Upper lobe of left lung (tissue), 6 donors: ENCODE measurements at regions not wholly inside any gene's neighbourhood (a gene's known extent, or its start where the extent isn't known, plus 50 kb on each side); places are given as distances from the start of the nearest gene placed in this dataset.

Experiments
- ATAC-seq, 2 donors: fragments of 200-7000 bp; cut with Tn5 transposase; one replicate each; pipeline ENCODE4 v1.9.1; 2022; ENCODE audit warnings: mild to moderate bottlenecking in 2 of 2, moderate library complexity in 2 of 2; ENCODE audit not compliant: low FRiP score in 2 of 2
- DNase-seq, 2 donors: peaks; one replicate each; pipeline ENCODE4 v3.0.0-alpha.2; 2019 to 2020
- H3K27ac ChIP-seq, 4 donors: fragments of 200-600 bp; sonication (generic); one replicate each; pipeline ENCODE4 v1.5.1; 2016 to 2019
- H3K27me3 ChIP-seq, 4 donors: fragments of 200-600 bp; sonication (generic); one replicate each; pipeline ENCODE4 v1.5.1; 2017 to 2019
- H3K36me3 ChIP-seq, 4 donors: fragments of 200-600 bp; sonication (generic); one replicate each; pipeline ENCODE4 v1.5.1; 2016 to 2019
- H3K4me1 ChIP-seq, 4 donors: fragments of 200-600 bp; sonication (generic); one replicate each; pipeline ENCODE4 v1.5.1; 2018 to 2019
- H3K4me3 ChIP-seq, 4 donors: fragments of 200-600 bp; sonication (generic); one replicate each; pipeline ENCODE4 v1.5.1; 2017 to 2019; ENCODE audit warnings: mild to moderate bottlenecking in 2 of 4, moderate library complexity in 1 of 4
- H3K9me3 ChIP-seq, 4 donors: fragments of 200-600 bp; sonication (generic); one replicate each; pipeline ENCODE4 v1.5.1; 2018 to 2019
- EP300 ChIP-seq, 4 donors: sonication (generic); formaldehyde crosslinking; IDR thresholded peaks; one replicate each; pipeline ENCODE4 v1.5.1; 2017; ENCODE audit warnings: antibody characterized with exemption in 4 of 4, control low read depth in 2 of 4
- POLR2A ChIP-seq, 4 donors: fragments of 450-650 bp; IDR thresholded peaks; one replicate each; pipeline ENCODE4 v1.5.1; 2016 to 2017; ENCODE audit warnings: antibody characterized with exemption in 4 of 4, mild to moderate bottlenecking in 2 of 4
- POLR2AphosphoS5 ChIP-seq, 2 donors: sonication (generic); formaldehyde crosslinking; IDR thresholded peaks; one replicate each; pipeline ENCODE4 v1.5.1; 2017; ENCODE audit warnings: antibody characterized with exemption in 2 of 2
- WGBS, 2 donors: methylation state at CpG; one replicate each; pipeline ENCODE4 v1.1.5; 2017 to 2018; 5-methylcytosine and 5-hydroxymethylcytosine counted together
- TF ChIP-seq, protein P1 (sequence below), 6 experiments: fragments of 450-650 bp in 4 of 6; fragments of 200-600 bp in 2 of 6; sonication (generic) in 2 of 6; IDR thresholded peaks; one replicate each; pipeline ENCODE4 v1.5.1; 2016 to 2019; ENCODE audit warnings: antibody characterized with exemption in 6 of 6
- donor health status: DM: no; HTN: no; CAD: no; lungs with moderate emphysema.
- donor health status: DM: no; HTN: yes; CAD: no; lungs with severe emphysema.

GRCh38 chr5:29896646-29897045 lies 1296.8 kb upstream of the CDH6 start:
- Histone ChIP-seq H3K27ac (no peak overlapping the region), H3K4me3 (no peak overlapping the region), H3K4me1 (no peaks in the 10 kb centered on the region), H3K36me3 (no peaks in the 10 kb centered on the region), H3K27me3 (no peaks in the 10 kb centered on the region), H3K9me3 (no peaks in the 10 kb centered on the region)
- no peak for DNase-seq
- ATAC-seq = no peak
- WGBS, 2 donors = 56 to 59% methylated on average over 1 of the region's 1 CpG
- no peak for TF ChIP-seq POLR2AphosphoS5 (IDR thresholded peaks at IDR 0.05)
- TF ChIP-seq POLR2A (IDR thresholded peaks at IDR 0.05) = no peak
- TF ChIP-seq EP300 (IDR thresholded peaks at IDR 0.05) = no peak
- TF ChIP-seq, protein P1, sequence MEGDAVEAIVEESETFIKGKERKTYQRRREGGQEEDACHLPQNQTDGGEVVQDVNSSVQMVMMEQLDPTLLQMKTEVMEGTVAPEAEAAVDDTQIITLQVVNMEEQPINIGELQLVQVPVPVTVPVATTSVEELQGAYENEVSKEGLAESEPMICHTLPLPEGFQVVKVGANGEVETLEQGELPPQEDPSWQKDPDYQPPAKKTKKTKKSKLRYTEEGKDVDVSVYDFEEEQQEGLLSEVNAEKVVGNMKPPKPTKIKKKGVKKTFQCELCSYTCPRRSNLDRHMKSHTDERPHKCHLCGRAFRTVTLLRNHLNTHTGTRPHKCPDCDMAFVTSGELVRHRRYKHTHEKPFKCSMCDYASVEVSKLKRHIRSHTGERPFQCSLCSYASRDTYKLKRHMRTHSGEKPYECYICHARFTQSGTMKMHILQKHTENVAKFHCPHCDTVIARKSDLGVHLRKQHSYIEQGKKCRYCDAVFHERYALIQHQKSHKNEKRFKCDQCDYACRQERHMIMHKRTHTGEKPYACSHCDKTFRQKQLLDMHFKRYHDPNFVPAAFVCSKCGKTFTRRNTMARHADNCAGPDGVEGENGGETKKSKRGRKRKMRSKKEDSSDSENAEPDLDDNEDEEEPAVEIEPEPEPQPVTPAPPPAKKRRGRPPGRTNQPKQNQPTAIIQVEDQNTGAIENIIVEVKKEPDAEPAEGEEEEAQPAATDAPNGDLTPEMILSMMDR (IDR thresholded peaks at IDR 0.05) = no peak

DNA sequence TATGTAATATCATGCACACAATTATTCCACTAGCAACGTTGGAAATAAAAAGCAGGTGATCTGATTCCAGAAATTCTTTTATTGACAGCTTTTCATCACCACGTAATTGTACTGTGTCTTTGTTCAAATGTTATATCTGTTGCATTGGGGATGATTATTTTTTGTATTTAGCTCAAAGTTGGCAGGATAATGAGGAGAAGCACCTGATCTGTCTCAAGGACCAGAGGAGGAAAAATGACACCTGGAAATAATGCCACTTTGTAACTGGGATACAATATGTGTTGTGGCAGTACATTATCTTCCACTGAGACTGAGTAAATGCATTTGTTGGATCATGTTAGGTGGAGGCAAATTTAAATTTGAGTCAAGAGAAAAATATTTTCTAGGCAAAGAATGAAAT lies 1298.8 kb upstream of the CDH6 start:
- Histone ChIP-seq H3K27me3 (no peaks in the 10 kb centered on the region), H3K4me3 (no peak overlapping the region), H3K36me3 (no peaks in the 10 kb centered on the region), H3K4me1 (no peaks in the 10 kb centered on the region), H3K27ac (no peak overlapping the region), H3K9me3 (no peaks in the 10 kb centered on the region)
- DNase-seq = no peak
- no peak for ATAC-seq
- WGBS, 2 donors = 64 to 73% methylated on average over 2 of the region's 2 CpGs
- TF ChIP-seq EP300 (IDR thresholded peaks at IDR 0.05) (no peak), POLR2A (IDR thresholded peaks at IDR 0.05) (no peak), POLR2AphosphoS5 (IDR thresholded peaks at IDR 0.05) (no peak)
- TF ChIP-seq, protein P1 (IDR thresholded peaks at IDR 0.05) = no peak

GRCh38 chr5:29889051-29889450 lies 1304.4 kb upstream of the CDH6 start:
- DNase-seq (no peak), ATAC-seq (no peak)
- Histone ChIP-seq H3K4me1 (no peaks in the 10 kb centered on the region), H3K9me3 (no peaks in the 10 kb centered on the region), H3K4me3 (no peak overlapping the region), H3K36me3 (no peaks in the 10 kb centered on the region), H3K27ac (no peak overlapping the region), H3K27me3 (no peaks in the 10 kb centered on the region)
- WGBS, 2 donors = 88 to 90% methylated on average over 6 of the region's 6 CpGs
- TF ChIP-seq, protein P1 (IDR thresholded peaks at IDR 0.05) = no peak
- no peak for TF ChIP-seq POLR2A (IDR thresholded peaks at IDR 0.05)
- TF ChIP-seq POLR2AphosphoS5 (IDR thresholded peaks at IDR 0.05) = no peak
- TF ChIP-seq EP300 (IDR thresholded peaks at IDR 0.05) = no peak

DNA sequence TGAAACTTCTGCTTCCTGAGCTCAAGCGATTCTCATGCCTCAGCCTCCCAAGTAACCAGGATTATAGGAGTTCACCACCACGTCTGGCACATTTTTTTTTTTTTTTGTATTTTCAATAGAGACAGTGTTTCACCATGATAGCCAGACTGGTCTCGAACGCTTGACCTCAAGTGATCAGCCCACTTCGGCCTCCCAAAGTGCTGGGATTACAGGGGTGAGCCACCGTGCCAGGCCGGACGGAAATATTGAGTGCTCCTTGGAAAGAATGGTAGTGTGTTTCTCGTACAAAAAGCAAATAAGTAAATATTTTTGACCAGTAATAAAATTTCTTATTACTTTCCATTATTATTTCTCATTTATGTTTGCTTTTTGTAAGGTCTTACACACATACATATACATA lies 1307.9 kb upstream of the CDH6 start:
- Histone ChIP-seq H3K4me3 (no peak overlapping the region), H3K4me1 (no peaks in the 10 kb centered on the region), H3K36me3 (no peaks in the 10 kb centered on the region), H3K9me3 (no peaks in the 10 kb centered on the region), H3K27me3 (no peaks in the 10 kb centered on the region), H3K27ac (no peak overlapping the region)
- TF ChIP-seq, protein P1 (IDR thresholded peaks at IDR 0.05) = no peak
- TF ChIP-seq EP300 (IDR thresholded peaks at IDR 0.05) (no peak), POLR2A (IDR thresholded peaks at IDR 0.05) (no peak), POLR2AphosphoS5 (IDR thresholded peaks at IDR 0.05) (no peak)
- no peak for ATAC-seq
- no peak for DNase-seq
- WGBS, 2 donors = 87% methylated on average over 9 of the region's 9 CpGs

DNA sequence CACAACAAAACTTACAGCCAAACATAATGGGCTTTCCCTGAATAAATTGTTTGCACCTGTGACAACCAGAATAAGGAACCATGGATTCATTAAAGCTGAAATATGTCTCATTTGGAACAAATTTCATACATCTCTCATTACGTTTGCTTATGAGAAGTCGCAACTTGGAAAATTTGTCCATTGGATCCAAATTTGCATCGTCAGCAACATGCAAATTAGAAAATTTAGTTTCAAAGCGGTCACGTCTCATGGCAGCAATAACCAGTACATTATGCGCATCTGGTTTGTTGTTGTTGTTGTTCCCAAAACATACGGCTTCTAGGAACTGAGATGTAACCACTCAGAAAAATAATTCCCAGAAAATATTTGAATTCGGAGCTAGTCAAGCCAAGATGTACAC lies 1311.5 kb upstream of the CDH6 start:
- Histone ChIP-seq H3K27me3 (no peaks in the 10 kb centered on the region), H3K4me1 (no peaks in the 10 kb centered on the region), H3K9me3 (no peaks in the 10 kb centered on the region), H3K4me3 (no peak overlapping the region), H3K27ac (no peak overlapping the region), H3K36me3 (no peaks in the 10 kb centered on the region)
- 79 to 86% methylated on average over 8 of the region's 8 CpGs for WGBS, 2 donors
- TF ChIP-seq EP300 (IDR thresholded peaks at IDR 0.05) = no peak
- no peak for TF ChIP-seq POLR2A (IDR thresholded peaks at IDR 0.05)
- no peak for TF ChIP-seq POLR2AphosphoS5 (IDR thresholded peaks at IDR 0.05)
- TF ChIP-seq, protein P1 (IDR thresholded peaks at IDR 0.05) = no peak
- DNase-seq (no peak), ATAC-seq (no peak)
